ENCODE measurements at regions not wholly inside any gene's neighbourhood (a gene's known extent, or its start where the extent isn't known, plus 50 kb on each side); places are given as distances from the start of the nearest gene placed in this dataset.

DNA sequence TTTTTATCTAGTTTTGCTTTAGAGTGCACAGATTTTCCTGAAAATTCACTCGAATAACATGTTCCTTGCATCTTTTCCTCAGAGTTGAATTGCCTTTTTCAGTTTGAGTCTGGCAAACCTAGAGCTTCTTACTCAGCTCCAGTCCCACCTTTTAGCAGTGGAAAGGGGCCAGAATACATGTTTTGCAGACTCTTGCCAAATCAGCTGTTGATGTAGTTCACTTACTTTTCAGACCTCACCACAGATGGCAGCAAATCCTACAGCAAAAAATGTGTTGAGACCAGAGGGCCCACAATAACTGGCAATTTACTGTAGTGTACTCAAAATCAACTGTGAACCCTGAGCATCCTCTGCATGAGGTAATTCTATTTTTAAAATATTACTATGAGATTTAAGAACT is 545.2 kb upstream of the ACO1 start:
- TF ChIP-seq CTCF (IDR thresholded peaks at IDR 0.05; ENCODE audit: control extremely low read depth in 1 of 3, insufficient read depth in 1 of 3, low read depth in 1 of 3, low read length in 3 of 3) (peak in 2 of 3 experiments; percentile 26 to 44; a peak in 3 of 4 replicates), SP4 (IDR thresholded peaks at IDR 0.05; ENCODE audit: low read length) (no peak), CHD2 (IDR thresholded peaks at IDR 0.05; ENCODE audit: low read length) (no peak), ATF3 (IDR thresholded peaks at IDR 0.05; ENCODE audit: insufficient read depth, low read depth, low read length) (no peak), TAF7 (optimal IDR thresholded peaks at IDR 0.05; ENCODE audit: borderline replicate concordance, low read depth, low read length) (no peak), POLR2A (IDR thresholded peaks at IDR 0.05; ENCODE audit: control extremely low read depth in 1 of 2, low read depth in 2 of 2, low read length in 2 of 2) (no peak), EP300 (IDR thresholded peaks at IDR 0.05; ENCODE audit: borderline replicate concordance in 1 of 2, low read depth in 2 of 2, low read length in 2 of 2) (no peak)
